Liver (tissue), 8 donors: ENCODE measurements at regions not wholly inside any gene's neighbourhood (a gene's known extent, or its start where the extent isn't known, plus 50 kb on each side); places are given as distances from the start of the nearest gene placed in this dataset.

Experiments
- DNase-seq: peaks from one replicate; pipeline ENCODE4 v3.0.0-alpha.2; 2017; ENCODE audit warnings: low spot score
- H3K27ac ChIP-seq, 2 donors: one replicate each; pipeline ENCODE4 v1.7.0; 2013; ENCODE audit warnings: inconsistent platforms in 2 of 2, low read length in 2 of 2, control low read depth in 1 of 2, low read depth in 1 of 2, mild to moderate bottlenecking in 1 of 2
- H3K27me3 ChIP-seq, 4 donors: one replicate each; pipeline versions ENCODE4 v1.6.1 to v1.7.0; 2013; ENCODE audit warnings: low read length in 3 of 4, inconsistent platforms in 1 of 4, mild to moderate bottlenecking in 1 of 4, moderate library complexity in 1 of 4; ENCODE audit not compliant: control insufficient read depth in 4 of 4, insufficient read depth in 4 of 4
- H3K36me3 ChIP-seq, 4 donors: one replicate each; pipeline versions ENCODE4 v1.6.1 to v1.7.0; 2013; ENCODE audit warnings: low read length in 3 of 4, mild to moderate bottlenecking in 3 of 4, low read depth in 1 of 4, moderate library complexity in 1 of 4; ENCODE audit not compliant: control insufficient read depth in 4 of 4, insufficient read depth in 3 of 4
- H3K4me1 ChIP-seq, 4 donors: one replicate each; pipeline versions ENCODE4 v1.6.1 to v1.7.0; 2013; ENCODE audit warnings: low read length in 3 of 4, mild to moderate bottlenecking in 3 of 4, moderate library complexity in 1 of 4; ENCODE audit not compliant: control insufficient read depth in 4 of 4, insufficient read depth in 4 of 4
- H3K4me3 ChIP-seq, 3 donors: one replicate each; pipeline versions ENCODE4 v1.6.1 to v1.7.0; 2013; ENCODE audit warnings: low read length in 3 of 3, control low read depth in 1 of 3, low read depth in 1 of 3, mild to moderate bottlenecking in 1 of 3
- H3K9ac ChIP-seq, 2 donors: one replicate each; pipeline ENCODE4 v1.7.0; 2013; ENCODE audit warnings: low read length in 2 of 2, mild to moderate bottlenecking in 2 of 2, moderate library complexity in 2 of 2, control low read depth in 1 of 2, low read depth in 1 of 2
- H3K9me3 ChIP-seq, 4 donors: one replicate each; pipeline versions ENCODE4 v1.6.1 to v1.7.0; 2013; ENCODE audit warnings: low read length in 3 of 4; ENCODE audit not compliant: control insufficient read depth in 4 of 4
- CTCF ChIP-seq: fragments of 150-350 bp; IDR thresholded peaks from 2 replicates; pipeline ENCODE4 v1.5.1; 2017; ENCODE audit warnings: improper control_type of control experiment, low read depth, low read length; ENCODE audit not compliant: missing input control
- EGR1 ChIP-seq, 2 donors: IDR thresholded peaks; 2 replicates each; pipeline ENCODE4 v1.6.1; 2016 to 2018; ENCODE audit warnings: antibody characterized with exemption in 2 of 2, low read depth in 2 of 2
- FOXA1 ChIP-seq: IDR thresholded peaks from 2 replicates; pipeline ENCODE4 v1.6.1; 2016; ENCODE audit warnings: antibody characterized with exemption
- FOXA2 ChIP-seq: IDR thresholded peaks from 2 replicates; pipeline ENCODE4 v1.6.1; 2016; ENCODE audit warnings: antibody characterized with exemption
- GABPA ChIP-seq, 2 donors: IDR thresholded peaks in 1 of 2; conservative IDR thresholded peaks in 1 of 2; 2 replicates each; pipeline ENCODE4 v1.6.1; 2016; ENCODE audit warnings: antibody characterized with exemption in 2 of 2, mild to moderate bottlenecking in 1 of 2, moderate library complexity in 1 of 2
- HNF4A ChIP-seq, 2 donors: conservative IDR thresholded peaks; 2 replicates each; pipeline ENCODE4 v1.6.1; 2016; ENCODE audit warnings: antibody characterized with exemption in 2 of 2, mild to moderate bottlenecking in 2 of 2
- HNF4G ChIP-seq: IDR thresholded peaks from 2 replicates; pipeline ENCODE4 v1.6.1; 2016; ENCODE audit warnings: antibody characterized with exemption
- JUND ChIP-seq, 2 donors: IDR thresholded peaks; 2 replicates each; pipeline ENCODE4 v1.6.1; 2016; ENCODE audit warnings: antibody characterized with exemption in 2 of 2
- NR2F2 ChIP-seq: IDR thresholded peaks from 2 replicates; pipeline ENCODE4 v1.6.1; 2016; ENCODE audit warnings: antibody characterized with exemption
- RAD21 ChIP-seq, 2 donors: IDR thresholded peaks; 2 replicates each; pipeline ENCODE4 v1.6.1; 2016; ENCODE audit warnings: antibody characterized with exemption in 2 of 2, mild to moderate bottlenecking in 2 of 2
- RXRA ChIP-seq, 2 donors: IDR thresholded peaks; 2 replicates each; pipeline ENCODE4 v1.6.1; 2017 to 2018; ENCODE audit warnings: antibody characterized with exemption in 2 of 2, mild to moderate bottlenecking in 1 of 2
- SP1 ChIP-seq: IDR thresholded peaks from 2 replicates; pipeline ENCODE4 v1.6.1; 2018; ENCODE audit warnings: antibody characterized with exemption, mild to moderate bottlenecking
- TAF1 ChIP-seq: conservative IDR thresholded peaks from 2 replicates; pipeline ENCODE4 v1.6.1; 2016; ENCODE audit warnings: antibody characterized with exemption, mild to moderate bottlenecking
- YY1 ChIP-seq: IDR thresholded peaks from 2 replicates; pipeline ENCODE4 v1.6.1; 2016; ENCODE audit warnings: antibody characterized with exemption, mild to moderate bottlenecking
- WGBS: extraction: QIAGEN DNeasy Blood & Tissue Kit; methylation state at CpG from one replicate; pipeline ENCODE4 v1.1.7; 2013; 5-methylcytosine and 5-hydroxymethylcytosine counted together
- TF ChIP-seq, protein P1 (sequence below): IDR thresholded peaks from 2 replicates; pipeline ENCODE4 v1.6.1; 2016; ENCODE audit warnings: antibody characterized with exemption
- TF ChIP-seq, protein P2 (sequence below): IDR thresholded peaks from 2 replicates; pipeline ENCODE4 v1.6.1; 2016; ENCODE audit warnings: antibody characterized with exemption
- TF ChIP-seq, protein P3 (sequence below): IDR thresholded peaks from 2 replicates; pipeline ENCODE4 v1.6.1; 2016; ENCODE audit warnings: antibody characterized with exemption
- TF ChIP-seq, protein P4 (sequence below): IDR thresholded peaks from 2 replicates; pipeline ENCODE4 v1.6.1; 2016; ENCODE audit warnings: antibody characterized with exemption, mild to moderate bottlenecking
- donor health status: healthy.
- donor health status: healthy.
- donor health status: healthy.
- donor health status: healthy.
- donor health status: healthy.

GRCh38 chrX:114127411-114128025 lies 456.4 kb upstream of the HTR2C start (continued):
- TF ChIP-seq EGR1 (IDR thresholded peaks at IDR 0.05; ENCODE audit: low read depth in 2 of 2) = no peak
- no peak for TF ChIP-seq RXRA (IDR thresholded peaks at IDR 0.05)
- no peak for TF ChIP-seq FOXA1

- Histone ChIP-seq H3K9ac (no peak overlapping the region), H3K36me3 (no peaks in the 10 kb centered on the region), H3K27ac (no peak overlapping the region), H3K9me3 (no peaks in the 10 kb centered on the region), H3K4me3 (no peak overlapping the region), H3K27me3 (no peaks in the 10 kb centered on the region), H3K4me1 (no peaks in the 10 kb centered on the region)
- no peak for DNase-seq
- TF ChIP-seq, protein P1, sequence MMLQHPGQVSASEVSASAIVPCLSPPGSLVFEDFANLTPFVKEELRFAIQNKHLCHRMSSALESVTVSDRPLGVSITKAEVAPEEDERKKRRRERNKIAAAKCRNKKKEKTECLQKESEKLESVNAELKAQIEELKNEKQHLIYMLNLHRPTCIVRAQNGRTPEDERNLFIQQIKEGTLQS = no peak
- no peak for TF ChIP-seq FOXA2
- TF ChIP-seq, protein P2, sequence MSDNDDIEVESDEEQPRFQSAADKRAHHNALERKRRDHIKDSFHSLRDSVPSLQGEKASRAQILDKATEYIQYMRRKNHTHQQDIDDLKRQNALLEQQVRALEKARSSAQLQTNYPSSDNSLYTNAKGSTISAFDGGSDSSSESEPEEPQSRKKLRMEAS = no peak
- TF ChIP-seq, protein P3, sequence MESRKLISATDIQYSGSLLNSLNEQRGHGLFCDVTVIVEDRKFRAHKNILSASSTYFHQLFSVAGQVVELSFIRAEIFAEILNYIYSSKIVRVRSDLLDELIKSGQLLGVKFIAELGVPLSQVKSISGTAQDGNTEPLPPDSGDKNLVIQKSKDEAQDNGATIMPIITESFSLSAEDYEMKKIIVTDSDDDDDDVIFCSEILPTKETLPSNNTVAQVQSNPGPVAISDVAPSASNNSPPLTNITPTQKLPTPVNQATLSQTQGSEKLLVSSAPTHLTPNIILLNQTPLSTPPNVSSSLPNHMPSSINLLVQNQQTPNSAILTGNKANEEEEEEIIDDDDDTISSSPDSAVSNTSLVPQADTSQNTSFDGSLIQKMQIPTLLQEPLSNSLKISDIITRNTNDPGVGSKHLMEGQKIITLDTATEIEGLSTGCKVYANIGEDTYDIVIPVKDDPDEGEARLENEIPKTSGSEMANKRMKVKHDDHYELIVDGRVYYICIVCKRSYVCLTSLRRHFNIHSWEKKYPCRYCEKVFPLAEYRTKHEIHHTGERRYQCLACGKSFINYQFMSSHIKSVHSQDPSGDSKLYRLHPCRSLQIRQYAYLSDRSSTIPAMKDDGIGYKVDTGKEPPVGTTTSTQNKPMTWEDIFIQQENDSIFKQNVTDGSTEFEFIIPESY = no peak
- WGBS = 72% methylated on average over 5 of the region's 5 CpGs
Observed at GRCh38 chrX:114127005-114127404, 456.9 kb upstream of the HTR2C start.

DNA sequence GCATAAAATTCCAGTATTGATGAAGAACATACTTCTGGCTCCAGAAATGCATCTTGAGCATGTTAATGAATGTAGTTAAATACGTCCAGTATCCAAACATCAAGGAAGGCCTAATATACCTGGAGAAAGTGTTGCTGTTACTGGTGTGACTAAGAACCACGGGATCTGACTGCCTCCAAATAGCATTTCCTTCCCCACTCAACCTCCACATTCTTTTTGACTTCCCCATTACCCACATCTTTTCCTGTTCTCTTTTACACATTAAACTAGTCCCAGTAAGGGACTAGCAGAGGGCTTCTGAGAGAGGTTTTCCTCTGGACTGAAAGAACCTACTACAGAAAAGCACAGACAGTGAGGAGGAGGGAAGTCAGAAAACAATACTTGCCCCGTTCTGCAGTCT lies 482.8 kb upstream of the HTR2C start:
- no peaks in the 10 kb centered on the region for H3K4me1 ChIP-seq
- no peak overlapping the region for H3K27ac ChIP-seq
- TF ChIP-seq, protein P4, sequence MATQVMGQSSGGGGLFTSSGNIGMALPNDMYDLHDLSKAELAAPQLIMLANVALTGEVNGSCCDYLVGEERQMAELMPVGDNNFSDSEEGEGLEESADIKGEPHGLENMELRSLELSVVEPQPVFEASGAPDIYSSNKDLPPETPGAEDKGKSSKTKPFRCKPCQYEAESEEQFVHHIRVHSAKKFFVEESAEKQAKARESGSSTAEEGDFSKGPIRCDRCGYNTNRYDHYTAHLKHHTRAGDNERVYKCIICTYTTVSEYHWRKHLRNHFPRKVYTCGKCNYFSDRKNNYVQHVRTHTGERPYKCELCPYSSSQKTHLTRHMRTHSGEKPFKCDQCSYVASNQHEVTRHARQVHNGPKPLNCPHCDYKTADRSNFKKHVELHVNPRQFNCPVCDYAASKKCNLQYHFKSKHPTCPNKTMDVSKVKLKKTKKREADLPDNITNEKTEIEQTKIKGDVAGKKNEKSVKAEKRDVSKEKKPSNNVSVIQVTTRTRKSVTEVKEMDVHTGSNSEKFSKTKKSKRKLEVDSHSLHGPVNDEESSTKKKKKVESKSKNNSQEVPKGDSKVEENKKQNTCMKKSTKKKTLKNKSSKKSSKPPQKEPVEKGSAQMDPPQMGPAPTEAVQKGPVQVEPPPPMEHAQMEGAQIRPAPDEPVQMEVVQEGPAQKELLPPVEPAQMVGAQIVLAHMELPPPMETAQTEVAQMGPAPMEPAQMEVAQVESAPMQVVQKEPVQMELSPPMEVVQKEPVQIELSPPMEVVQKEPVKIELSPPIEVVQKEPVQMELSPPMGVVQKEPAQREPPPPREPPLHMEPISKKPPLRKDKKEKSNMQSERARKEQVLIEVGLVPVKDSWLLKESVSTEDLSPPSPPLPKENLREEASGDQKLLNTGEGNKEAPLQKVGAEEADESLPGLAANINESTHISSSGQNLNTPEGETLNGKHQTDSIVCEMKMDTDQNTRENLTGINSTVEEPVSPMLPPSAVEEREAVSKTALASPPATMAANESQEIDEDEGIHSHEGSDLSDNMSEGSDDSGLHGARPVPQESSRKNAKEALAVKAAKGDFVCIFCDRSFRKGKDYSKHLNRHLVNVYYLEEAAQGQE = no peak
- TF ChIP-seq GABPA (IDR thresholded peaks at IDR 0.05 in 1 of 2, conservative IDR thresholded peaks at IDR 0.05 in 1 of 2) = no peak
- TF ChIP-seq YY1 = no peak
- TF ChIP-seq, protein P1 = no peak
- TF ChIP-seq JUND (IDR thresholded peaks at IDR 0.05) = no peak
- TF ChIP-seq NR2F2 = no peak
- TF ChIP-seq, protein P3 = no peak
- TF ChIP-seq EGR1 (IDR thresholded peaks at IDR 0.05; ENCODE audit: low read depth in 2 of 2) = no peak
- TF ChIP-seq TAF1 = no peak
- TF ChIP-seq CTCF = no peak
- no peak for TF ChIP-seq FOXA1
- no peak for TF ChIP-seq RXRA (IDR thresholded peaks at IDR 0.05)
- TF ChIP-seq RAD21 (IDR thresholded peaks at IDR 0.05) = no peak
- no peak for TF ChIP-seq SP1
- no peak for TF ChIP-seq HNF4A (conservative IDR thresholded peaks at IDR 0.05)
- no peak for TF ChIP-seq FOXA2
- no peak for TF ChIP-seq HNF4G
- TF ChIP-seq, protein P2 = no peak
- H3K9ac ChIP-seq = no peak overlapping the region
- H3K9me3 ChIP-seq = no peaks in the 10 kb centered on the region
- no peak overlapping the region for H3K4me3 ChIP-seq
- H3K36me3 ChIP-seq = no peaks in the 10 kb centered on the region
- peaks cover 0 to 3% (median 0%) of the 10 kb centered on the region in 4 donors for H3K27me3 ChIP-seq
- no peak for DNase-seq
- WGBS = 59% methylated on average over 3 of the region's 3 CpGs
